IMR-90 (cell line): ENCODE measurements at regions not wholly inside any gene's neighbourhood (a gene's known extent, or its start where the extent isn't known, plus 50 kb on each side); places are given as distances from the start of the nearest gene placed in this dataset.

Experiments used
- CEBPB ChIP-seq: IDR thresholded peaks from 2 replicates; pipeline ENCODE4 v1.6.1; 2012; ENCODE audit warnings: low read depth, low read length, improper control_type of control experiment
- CHD1 ChIP-seq: IDR thresholded peaks from 2 replicates; pipeline ENCODE4 v1.6.1; 2012; ENCODE audit warnings: low read depth, low read length, improper control_type of control experiment
- CTCF ChIP-seq: conservative IDR thresholded peaks from 2 replicates; pipeline ENCODE4 v1.5.1; 2012; ENCODE audit warnings: mild to moderate bottlenecking, low read depth, low read length, improper control_type of control experiment
- ELK1 ChIP-seq: fragments of 150-350 bp; IDR thresholded peaks from 2 replicates; pipeline ENCODE4 v1.6.1; 2016; ENCODE audit warnings: low read depth, mild to moderate bottlenecking, low read length, moderate library complexity, borderline replicate concordance
- MXI1 ChIP-seq: IDR thresholded peaks from 2 replicates; pipeline ENCODE4 v1.6.1; 2012; ENCODE audit warnings: low read depth, mild to moderate bottlenecking, low read length, moderate library complexity, borderline replicate concordance
- POLR2A ChIP-seq: IDR thresholded peaks from 2 replicates; pipeline ENCODE4 v1.6.1; 2012; ENCODE audit warnings: mild to moderate bottlenecking, low read depth, low read length
- RAD21 ChIP-seq: IDR thresholded peaks from 2 replicates; pipeline ENCODE4 v1.6.1; 2012; ENCODE audit warnings: low read length, improper control_type of control experiment
- SMC3 ChIP-seq: fragments of 150-350 bp; IDR thresholded peaks from 2 replicates; pipeline ENCODE4 v1.6.1; 2016; ENCODE audit warnings: low read depth, mild to moderate bottlenecking, antibody characterized with exemption, low read length, moderate library complexity
- USF2 ChIP-seq: fragments of 150-350 bp; IDR thresholded peaks from 2 replicates; pipeline ENCODE4 v1.6.1; 2017; ENCODE audit warnings: mild to moderate bottlenecking, antibody characterized with exemption, low read length, low read depth

GRCh38 chr4:35884714-35885480, 359.4 kb downstream of the ARAP2 start:
- TF ChIP-seq CTCF (no peak), POLR2A (no peak), SMC3 (no peak), ELK1 (no peak), USF2 (no peak), RAD21 (no peak), MXI1 (no peak), CEBPB (no peak), CHD1 (no peak)
